ENCODE measurements at regions not wholly inside any gene's neighbourhood (a gene's known extent, or its start where the extent isn't known, plus 50 kb on each side); places are given as distances from the start of the nearest gene placed in this dataset.

DNA sequence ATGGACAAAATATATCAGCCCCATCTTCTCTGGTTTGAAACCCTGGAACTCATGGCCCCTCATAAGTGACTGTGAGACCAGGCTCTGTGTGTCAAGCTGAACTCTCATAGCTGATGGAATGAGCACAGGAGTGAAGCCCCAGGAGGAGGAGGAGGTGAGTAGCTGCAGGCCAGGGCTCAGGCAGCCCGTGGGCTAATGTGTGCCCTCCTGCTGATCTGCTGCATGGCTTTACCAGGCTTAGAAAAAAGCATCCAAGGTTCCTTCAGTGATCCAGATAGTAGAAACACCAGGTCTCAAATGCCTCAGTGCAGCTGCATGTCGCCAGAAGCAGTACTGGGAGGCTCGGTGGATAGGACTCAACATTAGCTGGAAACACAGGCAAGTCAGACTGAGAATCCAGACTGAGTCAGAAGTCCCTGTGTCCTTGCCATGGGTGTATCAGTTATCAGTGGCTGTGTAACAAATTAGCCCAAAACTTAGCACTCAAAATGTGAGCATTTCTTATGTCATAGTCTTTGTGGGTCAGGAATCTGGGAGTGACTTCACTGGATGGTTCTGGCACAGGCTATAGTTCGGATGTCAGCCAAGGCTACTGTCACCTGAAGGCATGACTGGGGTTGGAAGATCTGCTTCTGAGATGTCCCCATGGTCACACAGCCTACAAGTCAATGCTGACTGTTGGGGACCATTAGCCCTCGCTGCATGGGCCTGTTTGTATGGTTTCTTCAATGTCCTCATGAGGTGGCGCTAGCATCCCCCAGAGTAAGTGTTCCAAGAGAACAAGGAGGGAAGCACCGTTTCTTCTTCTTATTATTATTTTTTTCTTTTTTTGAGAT is 255.4 kb upstream of the IRF2BP2 start:
- H3K4me3 ChIP-seq (ENCODE audit: low read depth, low read length, poor library complexity, severe bottlenecking), result no peak overlapping the region
- CTCF ChIA-PET, result no interaction called here
- no peaks in the 10 kb centered on the region for H3K4me1 ChIP-seq (ENCODE audit: insufficient read depth, low read length, poor library complexity, severe bottlenecking)
- DNase-seq (ENCODE audit: low spot score), result no peak
- H3K36me3 ChIP-seq (ENCODE audit: insufficient read depth, low read length, poor library complexity, severe bottlenecking), result no peaks in the 10 kb centered on the region
- H3K9me3 ChIP-seq (ENCODE audit: low read depth, low read length, poor library complexity, severe bottlenecking), result no peaks in the 10 kb centered on the region
- H3K27ac ChIP-seq (ENCODE audit: low read depth, low read length, poor library complexity, severe bottlenecking), result no peak overlapping the region
- POLR2A ChIA-PET (ENCODE audit: low non-redundant PET), result no interaction called here
- TF ChIP-seq, protein P1, sequence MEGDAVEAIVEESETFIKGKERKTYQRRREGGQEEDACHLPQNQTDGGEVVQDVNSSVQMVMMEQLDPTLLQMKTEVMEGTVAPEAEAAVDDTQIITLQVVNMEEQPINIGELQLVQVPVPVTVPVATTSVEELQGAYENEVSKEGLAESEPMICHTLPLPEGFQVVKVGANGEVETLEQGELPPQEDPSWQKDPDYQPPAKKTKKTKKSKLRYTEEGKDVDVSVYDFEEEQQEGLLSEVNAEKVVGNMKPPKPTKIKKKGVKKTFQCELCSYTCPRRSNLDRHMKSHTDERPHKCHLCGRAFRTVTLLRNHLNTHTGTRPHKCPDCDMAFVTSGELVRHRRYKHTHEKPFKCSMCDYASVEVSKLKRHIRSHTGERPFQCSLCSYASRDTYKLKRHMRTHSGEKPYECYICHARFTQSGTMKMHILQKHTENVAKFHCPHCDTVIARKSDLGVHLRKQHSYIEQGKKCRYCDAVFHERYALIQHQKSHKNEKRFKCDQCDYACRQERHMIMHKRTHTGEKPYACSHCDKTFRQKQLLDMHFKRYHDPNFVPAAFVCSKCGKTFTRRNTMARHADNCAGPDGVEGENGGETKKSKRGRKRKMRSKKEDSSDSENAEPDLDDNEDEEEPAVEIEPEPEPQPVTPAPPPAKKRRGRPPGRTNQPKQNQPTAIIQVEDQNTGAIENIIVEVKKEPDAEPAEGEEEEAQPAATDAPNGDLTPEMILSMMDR (conservative IDR thresholded peaks at IDR 0.05; ENCODE audit: low read depth, low read length), result no peak
- no peak for TF ChIP-seq EZH2 (IDR thresholded peaks at IDR 0.05; ENCODE audit: borderline replicate concordance, low read depth, low read length, poor library complexity, severe bottlenecking)
- no peaks in the 10 kb centered on the region for H3K27me3 ChIP-seq (replicated peaks; ENCODE audit: insufficient read depth, low read depth, low read length, poor library complexity)
- intact Hi-C loops (cut with micrococcal nuclease; ENCODE audit: unreplicated experiment), result no loop called here
- BruUV-seq (replicated peaks), result no TSS peak

DNA sequence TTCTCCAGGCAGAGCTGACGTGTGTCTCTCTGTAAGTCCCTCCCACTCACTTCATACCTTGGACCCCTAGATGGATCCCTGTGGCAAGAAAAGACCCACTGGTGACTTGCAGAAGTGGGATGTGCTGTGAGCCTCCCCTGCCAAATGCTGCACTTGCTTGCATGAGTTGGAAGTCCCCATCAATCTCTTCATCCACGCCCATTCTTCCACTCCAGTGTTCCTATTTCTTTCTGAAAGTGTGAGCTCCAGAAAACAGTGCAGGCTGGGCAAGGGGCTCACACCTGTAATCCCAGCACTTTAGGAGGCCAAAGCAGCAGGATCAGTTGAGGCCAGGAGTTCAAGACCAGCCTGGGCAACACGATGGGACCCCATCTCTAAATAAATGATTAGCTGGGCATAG is 254.1 kb upstream of the IRF2BP2 start:
- TF ChIP-seq, protein P1 (conservative IDR thresholded peaks at IDR 0.05; ENCODE audit: low read depth, low read length), result no peak
- TF ChIP-seq EZH2 (IDR thresholded peaks at IDR 0.05; ENCODE audit: borderline replicate concordance, low read depth, low read length, poor library complexity, severe bottlenecking), result no peak
- Histone ChIP-seq H3K27me3 (replicated peaks; ENCODE audit: insufficient read depth, low read depth, low read length, poor library complexity) (no peaks in the 10 kb centered on the region), H3K4me1 (ENCODE audit: insufficient read depth, low read length, poor library complexity, severe bottlenecking) (no peaks in the 10 kb centered on the region), H3K9me3 (ENCODE audit: low read depth, low read length, poor library complexity, severe bottlenecking) (no peaks in the 10 kb centered on the region), H3K4me3 (ENCODE audit: low read depth, low read length, poor library complexity, severe bottlenecking) (no peak overlapping the region), H3K36me3 (ENCODE audit: insufficient read depth, low read length, poor library complexity, severe bottlenecking) (no peaks in the 10 kb centered on the region), H3K27ac (ENCODE audit: low read depth, low read length, poor library complexity, severe bottlenecking) (no peak overlapping the region)
- POLR2A ChIA-PET (ENCODE audit: low non-redundant PET), result no interaction called here
- intact Hi-C loops (cut with micrococcal nuclease; ENCODE audit: unreplicated experiment), result no loop called here
- no TSS peak for BruUV-seq (replicated peaks)
- CTCF ChIA-PET, result no interaction called here
- no peak for DNase-seq (ENCODE audit: low spot score)

DNA sequence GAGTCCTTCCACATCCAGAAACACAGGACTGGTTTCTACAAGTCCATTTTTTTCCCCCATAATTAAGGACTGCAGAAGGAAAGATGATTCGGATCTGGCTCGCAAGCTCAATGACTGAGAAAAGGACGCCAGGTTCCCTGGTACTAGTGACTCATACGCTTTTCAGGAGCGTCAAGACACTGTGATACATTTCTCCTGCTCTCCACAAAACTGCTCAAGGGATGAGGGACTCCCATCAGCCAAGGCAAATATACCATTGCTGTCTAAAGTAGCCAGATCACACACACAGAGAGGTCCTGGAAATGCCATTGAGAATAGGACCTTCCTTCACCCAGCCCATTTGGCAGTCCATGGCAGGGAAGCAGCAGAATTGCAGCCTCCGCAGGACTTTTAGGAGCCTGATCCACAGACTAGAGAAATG is 253.6 kb upstream of the IRF2BP2 start:
- Histone ChIP-seq H3K27ac (ENCODE audit: low read depth, low read length, poor library complexity, severe bottlenecking) (no peak overlapping the region), H3K4me1 (ENCODE audit: insufficient read depth, low read length, poor library complexity, severe bottlenecking) (no peaks in the 10 kb centered on the region), H3K27me3 (replicated peaks; ENCODE audit: insufficient read depth, low read depth, low read length, poor library complexity) (no peaks in the 10 kb centered on the region), H3K4me3 (ENCODE audit: low read depth, low read length, poor library complexity, severe bottlenecking) (no peak overlapping the region), H3K36me3 (ENCODE audit: insufficient read depth, low read length, poor library complexity, severe bottlenecking) (no peaks in the 10 kb centered on the region), H3K9me3 (ENCODE audit: low read depth, low read length, poor library complexity, severe bottlenecking) (no peaks in the 10 kb centered on the region)
- POLR2A ChIA-PET (ENCODE audit: low non-redundant PET), result no interaction called here
- DNase-seq (ENCODE audit: low spot score), result no peak
- no TSS peak for BruUV-seq (replicated peaks)
- intact Hi-C loops (cut with micrococcal nuclease; ENCODE audit: unreplicated experiment), result no loop called here
- CTCF ChIA-PET, result no interaction called here
- TF ChIP-seq EZH2 (IDR thresholded peaks at IDR 0.05; ENCODE audit: borderline replicate concordance, low read depth, low read length, poor library complexity, severe bottlenecking), result no peak
- TF ChIP-seq, protein P1 (conservative IDR thresholded peaks at IDR 0.05; ENCODE audit: low read depth, low read length), result no peak
